OCI-LY3 (cell line): ENCODE measurements at regions not wholly inside any gene's neighbourhood (a gene's known extent, or its start where the extent isn't known, plus 50 kb on each side); places are given as distances from the start of the nearest gene placed in this dataset.

ENCODE experiments used
- H2AFZ ChIP-seq: fragments of 200-600, 300-600 bp; shearing (Covaris generic); 2 replicates; pipeline ENCODE4 v1.6.0; 2014; ENCODE audit warnings: antibody characterized with exemption, low read depth, low read length
- H3K27ac ChIP-seq: fragments of 200-600, 300-600 bp; sonication (generic); 2 replicates; pipeline ENCODE4 v1.5.1; 2014; ENCODE audit warnings: mild to moderate bottlenecking, low read length, moderate library complexity, mixed read lengths
- H3K27me3 ChIP-seq: fragments of 200-600, 300-600 bp; sonication (generic); 2 replicates; pipeline ENCODE4 v1.6.1; 2014; ENCODE audit warnings: low read depth, low read length, mixed read lengths
- H3K36me3 ChIP-seq: fragments of 200-600, 300-600 bp; sonication (generic); replicated peaks from 2 replicates; pipeline ENCODE3; 2014; ENCODE audit warnings: low read depth, low read length, mixed read lengths
- H3K4me1 ChIP-seq: fragments of 300-600, 200-600 bp; sonication (generic); 2 replicates; pipeline ENCODE4 v1.6.1; 2014; ENCODE audit warnings: low read length, mixed read lengths
- H3K4me2 ChIP-seq: fragments of 200-600, 300-600 bp; sonication (generic); 2 replicates; pipeline ENCODE4 v1.6.1; 2014; ENCODE audit warnings: low read length, mixed read lengths
- H3K4me3 ChIP-seq: fragments of 300-600, 200-600 bp; sonication (generic); 2 replicates; pipeline ENCODE4 v1.5.1; 2014; ENCODE audit warnings: antibody characterized with exemption, mild to moderate bottlenecking, low read length, moderate library complexity
- H3K79me2 ChIP-seq: fragments of 300-600, 200-600 bp; shearing (Covaris generic); 2 replicates; pipeline ENCODE4 v1.6.1; 2014; ENCODE audit warnings: mild to moderate bottlenecking, low read length, mixed read lengths
- H3K9ac ChIP-seq: fragments of 300-600, 200-600 bp; shearing (Covaris generic); 2 replicates; pipeline ENCODE4 v1.6.0; 2014; ENCODE audit warnings: mild to moderate bottlenecking, low read length, moderate library complexity
- H3K9me3 ChIP-seq: fragments of 200-600, 300-600 bp; shearing (Covaris generic); 2 replicates; pipeline ENCODE4 v1.6.1; 2014; ENCODE audit warnings: low read length, mixed read lengths; ENCODE audit not compliant: insufficient read depth
- H4K20me1 ChIP-seq: fragments of 200-600, 300-600 bp; sonication (generic); 2 replicates; pipeline ENCODE4 v1.6.1; 2016; ENCODE audit warnings: low read length, mixed read lengths; ENCODE audit not compliant: insufficient read depth
- EZH2phosphoT487 ChIP-seq: fragments of 200-600 bp; shearing (Covaris generic); IDR thresholded peaks from 2 replicates; pipeline ENCODE4 v1.6.1; 2018; ENCODE audit warnings: antibody characterized with exemption, mixed run types, low read depth
- TF ChIP-seq, protein P1 (sequence below): fragments of 200-600, 300-600 bp; sonication (generic); IDR thresholded peaks from 2 replicates; pipeline ENCODE4 v1.5.1; 2014; ENCODE audit warnings: antibody characterized with exemption, low read length, low read depth

DNA sequence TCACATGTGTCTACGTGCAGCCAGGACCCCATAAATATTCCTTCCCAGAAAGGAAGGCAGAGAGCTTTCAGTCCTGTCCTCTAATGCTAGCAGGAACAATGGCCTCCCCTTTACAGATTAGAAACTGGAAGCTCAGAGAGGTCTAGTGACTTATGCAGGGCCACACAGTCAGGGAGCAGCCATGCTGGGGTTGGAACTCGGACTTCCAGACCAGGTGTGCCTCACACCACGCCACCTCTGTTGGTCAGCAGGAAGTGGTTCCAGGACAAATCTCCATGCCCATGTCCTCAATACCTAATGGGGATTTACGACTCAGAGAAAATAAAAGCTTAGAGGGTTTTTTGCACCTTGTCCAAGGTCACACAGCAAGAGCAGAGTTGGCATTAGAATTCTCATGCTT is 378.9 kb downstream of the RPS24 start:
- H3K27me3 ChIP-seq: peaks cover 4% of the 10 kb centered on the region; the same call in 1 of the 2 replicates
- no peaks in the 10 kb centered on the region for H3K36me3 ChIP-seq
- H3K9me3 ChIP-seq: no peaks in the 10 kb centered on the region
- no peaks in the 10 kb centered on the region for H3K4me1 ChIP-seq
- H2AFZ ChIP-seq: no peak overlapping the region
- H3K4me3 ChIP-seq: no peak overlapping the region
- H4K20me1 ChIP-seq: no peaks in the 10 kb centered on the region
- H3K79me2 ChIP-seq: no peaks in the 10 kb centered on the region
- H3K4me2 ChIP-seq: no peak overlapping the region
- no peak for TF ChIP-seq EZH2phosphoT487
- TF ChIP-seq, protein P1, sequence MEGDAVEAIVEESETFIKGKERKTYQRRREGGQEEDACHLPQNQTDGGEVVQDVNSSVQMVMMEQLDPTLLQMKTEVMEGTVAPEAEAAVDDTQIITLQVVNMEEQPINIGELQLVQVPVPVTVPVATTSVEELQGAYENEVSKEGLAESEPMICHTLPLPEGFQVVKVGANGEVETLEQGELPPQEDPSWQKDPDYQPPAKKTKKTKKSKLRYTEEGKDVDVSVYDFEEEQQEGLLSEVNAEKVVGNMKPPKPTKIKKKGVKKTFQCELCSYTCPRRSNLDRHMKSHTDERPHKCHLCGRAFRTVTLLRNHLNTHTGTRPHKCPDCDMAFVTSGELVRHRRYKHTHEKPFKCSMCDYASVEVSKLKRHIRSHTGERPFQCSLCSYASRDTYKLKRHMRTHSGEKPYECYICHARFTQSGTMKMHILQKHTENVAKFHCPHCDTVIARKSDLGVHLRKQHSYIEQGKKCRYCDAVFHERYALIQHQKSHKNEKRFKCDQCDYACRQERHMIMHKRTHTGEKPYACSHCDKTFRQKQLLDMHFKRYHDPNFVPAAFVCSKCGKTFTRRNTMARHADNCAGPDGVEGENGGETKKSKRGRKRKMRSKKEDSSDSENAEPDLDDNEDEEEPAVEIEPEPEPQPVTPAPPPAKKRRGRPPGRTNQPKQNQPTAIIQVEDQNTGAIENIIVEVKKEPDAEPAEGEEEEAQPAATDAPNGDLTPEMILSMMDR: no peak
- no peak overlapping the region for H3K9ac ChIP-seq
- no peak overlapping the region for H3K27ac ChIP-seq

DNA sequence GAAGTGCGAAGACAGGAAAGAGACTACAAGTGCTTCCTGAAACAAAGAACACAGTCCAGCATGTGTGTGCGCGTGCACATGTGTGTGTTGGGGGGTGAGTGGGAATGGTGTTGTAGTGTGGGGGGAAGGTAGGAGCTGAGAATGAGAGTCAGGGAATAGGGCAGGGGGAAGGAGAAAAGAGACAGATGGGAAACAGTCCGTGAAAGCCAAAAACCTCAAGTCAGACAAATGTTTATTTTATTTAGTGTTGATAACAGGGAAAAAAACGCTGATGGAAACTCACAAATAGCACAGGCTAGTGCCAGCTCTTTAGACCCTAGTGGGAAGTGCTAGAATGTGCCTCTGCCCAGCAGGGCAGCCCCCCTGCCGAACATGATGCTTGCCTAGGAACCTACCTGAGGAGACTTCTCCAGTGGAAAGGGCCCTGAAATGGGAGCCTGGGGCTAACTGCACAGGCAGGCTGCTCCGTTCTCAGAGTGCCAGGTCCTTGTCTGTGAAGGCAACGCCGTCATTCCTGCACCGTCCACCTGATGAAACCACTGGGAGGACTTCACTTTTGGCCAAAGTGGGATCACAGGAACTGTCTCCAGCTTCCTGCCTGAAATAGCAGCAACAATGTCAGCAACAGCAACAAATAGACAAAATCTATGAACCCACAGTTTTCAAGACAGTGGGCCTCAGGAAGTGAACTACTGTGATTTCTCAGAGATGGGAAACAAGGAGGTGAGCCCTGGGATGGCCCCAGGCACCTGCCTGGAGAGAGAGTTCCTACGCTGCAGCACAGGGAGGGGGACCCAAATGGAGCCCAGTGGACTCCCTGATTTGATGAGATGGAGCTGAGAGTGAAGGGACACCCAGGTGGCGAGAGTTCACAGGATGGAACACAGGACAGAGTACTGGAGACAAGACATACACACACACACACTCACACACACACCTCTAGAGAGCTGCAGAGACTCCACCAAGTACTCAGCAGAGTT is 379.7 kb downstream of the RPS24 start:
- Histone ChIP-seq H3K27me3 (peaks cover 4% of the 10 kb centered on the region; the same call in 1 of the 2 replicates), H3K9me3 (no peaks in the 10 kb centered on the region), H3K4me2 (no peak overlapping the region), H3K36me3 (no peaks in the 10 kb centered on the region), H4K20me1 (no peaks in the 10 kb centered on the region), H3K79me2 (no peaks in the 10 kb centered on the region), H3K27ac (no peak overlapping the region), H2AFZ (no peak overlapping the region), H3K4me3 (no peak overlapping the region), H3K9ac (no peak overlapping the region), H3K4me1 (no peaks in the 10 kb centered on the region)
- TF ChIP-seq, protein P1: no peak
- TF ChIP-seq EZH2phosphoT487: no peak

DNA sequence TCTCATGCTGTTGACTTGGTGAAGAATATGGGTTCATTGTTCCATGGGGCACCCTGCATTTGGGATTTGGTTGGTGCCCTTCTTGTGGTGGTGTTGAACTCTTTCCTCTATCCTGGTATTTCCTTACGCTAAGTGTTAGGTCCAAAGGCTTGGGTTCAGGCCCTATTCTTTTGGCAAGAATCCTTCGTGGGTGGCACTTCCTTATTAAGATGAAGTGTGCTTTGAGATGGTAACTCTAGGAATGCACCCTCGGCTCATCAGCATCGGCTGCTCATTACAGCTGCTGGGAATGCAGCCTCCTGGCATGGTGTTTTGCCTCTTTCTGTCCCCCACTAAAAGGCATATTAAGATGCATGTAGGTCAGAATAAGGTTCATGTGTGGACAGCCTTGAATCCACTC is 380.7 kb downstream of the RPS24 start:
- TF ChIP-seq EZH2phosphoT487: no peak
- TF ChIP-seq, protein P1: no peak
- Histone ChIP-seq H3K4me3 (no peak overlapping the region), H3K27me3 (peaks cover 4% of the 10 kb centered on the region; the same call in 1 of the 2 replicates)

DNA sequence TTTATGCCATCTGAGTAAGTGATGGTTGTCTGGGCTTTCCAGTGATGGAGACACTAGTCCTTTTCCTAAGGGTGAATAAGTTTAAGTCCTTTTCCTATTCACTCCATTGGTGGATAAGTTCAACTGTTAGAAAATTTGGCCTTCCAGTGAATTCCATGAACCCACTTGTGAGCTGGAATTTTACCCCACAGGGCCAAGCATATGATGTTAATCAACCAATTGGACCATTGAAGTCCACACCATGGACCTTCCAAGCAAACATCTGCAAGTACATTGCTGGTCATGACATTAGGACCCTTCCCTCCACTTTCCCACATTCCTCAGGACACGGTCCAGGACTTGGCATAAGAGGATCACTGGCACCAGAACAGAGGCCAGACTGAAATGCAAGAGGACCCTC is 381.4 kb downstream of the RPS24 start:
- Histone ChIP-seq H3K9ac (no peak overlapping the region), H3K79me2 (no peaks in the 10 kb centered on the region), H3K9me3 (no peaks in the 10 kb centered on the region), H3K4me1 (no peaks in the 10 kb centered on the region), H3K27ac (no peak overlapping the region), H4K20me1 (no peaks in the 10 kb centered on the region), H3K4me2 (no peak overlapping the region), H3K27me3 (peaks cover 4% of the 10 kb centered on the region; the same call in 1 of the 2 replicates), H3K4me3 (no peak overlapping the region), H3K36me3 (no peaks in the 10 kb centered on the region), H2AFZ (no peak overlapping the region)
- TF ChIP-seq, protein P1: no peak
- TF ChIP-seq EZH2phosphoT487: no peak

More for the DNA sequence above, 380.7 kb downstream of the RPS24 start:
- Histone ChIP-seq H3K4me1 (no peaks in the 10 kb centered on the region), H3K4me2 (no peak overlapping the region), H2AFZ (no peak overlapping the region), H3K27ac (no peak overlapping the region), H3K79me2 (no peaks in the 10 kb centered on the region), H3K9me3 (no peaks in the 10 kb centered on the region), H3K9ac (no peak overlapping the region), H4K20me1 (no peaks in the 10 kb centered on the region), H3K36me3 (no peaks in the 10 kb centered on the region)
